HEK293T (cell line): ENCODE measurements at regions not wholly inside any gene's neighbourhood (a gene's known extent, or its start where the extent isn't known, plus 50 kb on each side); places are given as distances from the start of the nearest gene placed in this dataset.

Experiments used
- CTCF ChIA-PET: fragments of 350-600 bp; formaldehyde crosslinking; extraction: SDS; loops from one replicate; lab custom pipeline; 2021; ENCODE audit warnings: antibody characterized with exemption, inconsistent platforms; lab: Yijun Ruan, JAX
- POLR2A ChIA-PET: fragments of 350-600 bp; formaldehyde crosslinking; extraction: SDS; loops from one replicate; lab custom pipeline; 2020; ENCODE audit warnings: antibody characterized with exemption, inconsistent platforms; lab: Yijun Ruan, JAX
- DNase-seq: peaks from one replicate; pipeline ENCODE4 v3.0.0; 2012; ENCODE audit warnings: mixed read lengths; ENCODE audit errors: extremely low spot score
- ARNT ChIP-seq: fragments of 450-650 bp; IDR thresholded peaks from 2 replicates; pipeline ENCODE4 v1.6.1; 2017; ENCODE audit warnings: mild to moderate bottlenecking
- BHLHE40 ChIP-seq: fragments of 450-650 bp; IDR thresholded peaks from 2 replicates; pipeline ENCODE4 v1.6.1; 2016; ENCODE audit warnings: mild to moderate bottlenecking, moderate library complexity, borderline replicate concordance
- CTBP1 ChIP-seq: fragments of 450-650 bp; IDR thresholded peaks from 2 replicates; pipeline ENCODE4 v1.6.1; 2016; ENCODE audit warnings: borderline replicate concordance
- ELF4 ChIP-seq: fragments of 450-650 bp; IDR thresholded peaks from 2 replicates; pipeline ENCODE4 v1.6.1; 2017; ENCODE audit warnings: antibody characterized with exemption
- FOXA1 ChIP-seq: fragments of 450-650 bp; IDR thresholded peaks from 2 replicates; pipeline ENCODE4 v1.6.1; 2016; ENCODE audit warnings: mild to moderate bottlenecking
- FOXK2 ChIP-seq: fragments of 450-650 bp; IDR thresholded peaks from 2 replicates; pipeline ENCODE4 v1.6.1; 2016; ENCODE audit warnings: mild to moderate bottlenecking
- FOXM1 ChIP-seq: fragments of 450-650 bp; IDR thresholded peaks from 2 replicates; pipeline ENCODE4 v1.6.1; 2017; ENCODE audit warnings: mild to moderate bottlenecking, borderline replicate concordance
- HDGF ChIP-seq: fragments of 450-650 bp; IDR thresholded peaks from 2 replicates; pipeline ENCODE4 v1.6.1; 2017; ENCODE audit warnings: antibody characterized with exemption, borderline replicate concordance
- L3MBTL2 ChIP-seq: fragments of 450-650 bp; conservative IDR thresholded peaks from 2 replicates; pipeline ENCODE4 v1.6.1; 2016; ENCODE audit warnings: mild to moderate bottlenecking
- LEF1 ChIP-seq: fragments of 450-650 bp; IDR thresholded peaks from 2 replicates; pipeline ENCODE4 v1.6.1; 2017; ENCODE audit warnings: mild to moderate bottlenecking, borderline replicate concordance
- NFRKB ChIP-seq: fragments of 450-650 bp; IDR thresholded peaks from 2 replicates; pipeline ENCODE4 v1.6.1; 2016; ENCODE audit warnings: mild to moderate bottlenecking, moderate library complexity
- SP1 ChIP-seq: fragments of 450-650 bp; IDR thresholded peaks from 2 replicates; pipeline ENCODE4 v1.6.1; 2017
- SUZ12 ChIP-seq: fragments of 450-650 bp; IDR thresholded peaks from 2 replicates; pipeline ENCODE4 v1.6.1; 2016; ENCODE audit warnings: mild to moderate bottlenecking
- TARDBP ChIP-seq: fragments of 450-650 bp; IDR thresholded peaks from 2 replicates; pipeline ENCODE4 v1.6.1; 2016
- ZNF384 ChIP-seq: fragments of 450-650 bp; IDR thresholded peaks from 2 replicates; pipeline ENCODE4 v1.6.1; 2016
- TF ChIP-seq, protein P1 (sequence below): fragments of 450-650 bp; IDR thresholded peaks from 2 replicates; pipeline ENCODE4 v1.6.1; 2016

DNA sequence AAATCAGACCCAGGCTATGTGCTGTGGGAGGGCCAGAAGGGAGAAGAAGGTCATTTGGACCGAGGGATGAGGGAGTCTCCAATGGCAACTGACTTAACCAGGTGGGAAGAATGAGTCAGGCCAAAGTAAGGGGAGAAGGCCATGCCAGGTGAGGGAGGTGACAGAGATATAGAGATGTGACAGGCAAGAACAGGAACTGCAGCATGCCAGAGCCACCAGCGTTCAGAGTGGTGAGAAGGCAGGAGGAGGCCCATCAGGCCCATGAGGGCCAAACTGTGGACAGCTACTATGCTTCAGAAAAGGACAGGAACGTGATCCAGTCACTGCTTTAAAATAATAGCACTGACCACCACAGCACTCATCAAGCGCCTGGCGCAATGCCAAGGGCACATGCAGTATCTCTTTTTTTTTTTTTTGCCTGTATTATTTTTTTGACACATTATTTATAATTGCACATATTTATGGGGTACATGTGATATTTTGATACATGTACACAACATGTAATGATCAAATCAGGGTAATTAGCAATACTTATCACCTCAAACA lies 154.3 kb upstream of the IGF1R start:
- POLR2A ChIA-PET, result interaction anchor here (0.5 kb wide), 1 partner anchor 578 kb away, joined by 3 read pairs; no protein-coding TSS in a partner anchor
- TF ChIP-seq TARDBP (no peak), ZNF384 (no peak), NFRKB (no peak), BHLHE40 (no peak), SP1 (no peak), LEF1 (no peak), HDGF (no peak), CTBP1 (no peak), ELF4 (no peak), L3MBTL2 (no peak), FOXM1 (no peak), SUZ12 (no peak), ARNT (no peak)
- CTCF ChIA-PET, result no interaction called here
- DNase-seq, result no peak

DNA sequence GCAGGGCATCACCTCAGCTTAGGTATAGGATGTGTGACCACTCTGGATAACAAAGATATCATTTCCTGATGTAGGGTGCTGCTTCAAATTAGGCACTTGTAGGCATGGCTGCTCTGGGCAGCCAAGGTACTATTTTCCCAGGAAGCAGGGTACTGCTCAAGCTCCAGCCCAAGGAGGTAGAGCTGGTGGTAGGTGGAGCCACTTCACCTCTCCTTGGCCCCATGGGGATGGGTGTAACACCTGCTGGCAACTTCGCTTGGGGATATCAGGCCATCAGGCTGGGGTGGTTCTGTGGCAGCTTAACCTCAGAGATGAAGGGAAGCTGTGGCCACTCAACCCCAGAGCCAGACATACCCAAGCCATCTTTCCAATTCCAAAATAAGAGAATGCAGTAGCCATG lies 147.1 kb upstream of the IGF1R start:
- TF ChIP-seq L3MBTL2 (no peak), FOXK2 (no peak), FOXM1 (no peak), NFRKB (no peak), BHLHE40 (no peak), ARNT (no peak), SUZ12 (no peak), ZNF384 (no peak), HDGF (no peak), CTBP1 (no peak), TARDBP (no peak), LEF1 (no peak), SP1 (no peak), ELF4 (no peak), FOXA1 (no peak)
- TF ChIP-seq, protein P1, sequence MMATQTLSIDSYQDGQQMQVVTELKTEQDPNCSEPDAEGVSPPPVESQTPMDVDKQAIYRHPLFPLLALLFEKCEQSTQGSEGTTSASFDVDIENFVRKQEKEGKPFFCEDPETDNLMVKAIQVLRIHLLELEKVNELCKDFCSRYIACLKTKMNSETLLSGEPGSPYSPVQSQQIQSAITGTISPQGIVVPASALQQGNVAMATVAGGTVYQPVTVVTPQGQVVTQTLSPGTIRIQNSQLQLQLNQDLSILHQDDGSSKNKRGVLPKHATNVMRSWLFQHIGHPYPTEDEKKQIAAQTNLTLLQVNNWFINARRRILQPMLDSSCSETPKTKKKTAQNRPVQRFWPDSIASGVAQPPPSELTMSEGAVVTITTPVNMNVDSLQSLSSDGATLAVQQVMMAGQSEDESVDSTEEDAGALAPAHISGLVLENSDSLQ, result no peak
- CTCF ChIA-PET, result interaction anchor here (0.7 kb wide), 1 partner anchor 17 kb away, joined by 3 read pairs; no protein-coding TSS in a partner anchor
- DNase-seq, result no peak
- POLR2A ChIA-PET, result no interaction called here

DNA sequence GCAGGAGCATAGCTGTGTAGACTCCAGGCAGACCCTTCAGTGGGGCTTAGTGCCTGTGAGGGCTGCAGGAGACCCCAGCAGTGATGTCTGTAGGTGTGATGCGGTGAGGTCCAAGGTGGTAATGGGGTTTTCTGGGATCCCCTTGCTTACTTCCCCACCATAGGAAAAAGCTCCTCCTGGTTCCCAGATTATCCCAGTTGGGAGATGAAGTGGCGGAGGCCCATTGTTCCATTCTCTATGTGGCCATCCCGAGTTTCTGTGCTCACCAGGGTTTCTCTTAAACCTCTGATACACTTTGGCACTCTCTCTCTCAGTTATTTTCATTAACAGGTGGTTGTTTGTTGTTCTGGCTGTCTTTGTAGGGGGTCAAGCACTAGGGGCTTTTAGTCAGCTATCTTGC lies 146.7 kb upstream of the IGF1R start:
- ChIA-PET CTCF (no interaction called here), POLR2A (no interaction called here)
- no peak for DNase-seq
- TF ChIP-seq LEF1 (no peak), L3MBTL2 (no peak)

DNA sequence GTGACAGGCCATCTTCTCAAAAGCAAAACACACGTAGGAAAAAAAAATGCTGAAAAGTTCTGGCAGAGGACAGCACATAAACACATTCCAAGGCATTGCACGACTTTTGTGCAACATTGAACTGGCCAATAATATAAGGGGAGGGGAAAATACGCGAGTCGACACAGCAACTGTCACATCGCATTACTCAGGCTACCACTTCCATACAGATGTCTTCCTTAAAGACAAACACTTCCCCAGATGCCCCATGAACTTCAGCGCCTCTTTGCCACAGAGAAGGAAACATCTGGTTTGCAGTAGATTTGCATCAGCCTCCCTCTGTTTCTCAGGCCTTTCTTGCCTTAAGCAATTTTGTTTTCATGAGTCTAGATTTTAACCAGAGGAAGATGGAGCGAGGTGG lies 144.4 kb upstream of the IGF1R start:
- DNase-seq, result no peak
- ChIA-PET POLR2A (no interaction called here), CTCF (no interaction called here)
- TF ChIP-seq FOXA1 (no peak), ARNT (no peak), CTBP1 (no peak), L3MBTL2 (no peak), ZNF384 (no peak), TARDBP (no peak), BHLHE40 (no peak), LEF1 (no peak), HDGF (no peak), SP1 (no peak), SUZ12 (no peak), FOXM1 (no peak), ELF4 (no peak), FOXK2 (no peak)

DNA sequence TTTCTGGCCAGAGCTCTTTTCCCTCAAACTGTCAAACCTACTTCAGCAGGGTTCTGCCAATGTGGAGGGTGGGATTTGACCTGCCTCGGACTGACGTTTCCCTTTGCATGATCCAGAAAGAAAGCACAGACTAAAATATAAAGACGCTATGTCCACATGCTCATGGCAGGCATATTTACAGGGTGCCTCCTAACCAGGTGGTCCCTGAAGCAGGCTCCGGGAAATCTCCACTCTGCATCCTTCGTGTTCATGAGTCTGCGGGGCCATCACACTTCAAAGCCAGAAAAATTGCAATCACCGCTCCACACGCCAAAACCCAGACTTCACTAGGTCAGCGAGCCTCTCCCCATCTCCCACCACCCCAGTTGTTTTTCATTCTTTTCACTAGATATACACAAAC lies 143.3 kb upstream of the IGF1R start:
- CTCF ChIA-PET, result no interaction called here
- no peak for DNase-seq
- POLR2A ChIA-PET, result no interaction called here
- TF ChIP-seq FOXM1, result no peak

DNA sequence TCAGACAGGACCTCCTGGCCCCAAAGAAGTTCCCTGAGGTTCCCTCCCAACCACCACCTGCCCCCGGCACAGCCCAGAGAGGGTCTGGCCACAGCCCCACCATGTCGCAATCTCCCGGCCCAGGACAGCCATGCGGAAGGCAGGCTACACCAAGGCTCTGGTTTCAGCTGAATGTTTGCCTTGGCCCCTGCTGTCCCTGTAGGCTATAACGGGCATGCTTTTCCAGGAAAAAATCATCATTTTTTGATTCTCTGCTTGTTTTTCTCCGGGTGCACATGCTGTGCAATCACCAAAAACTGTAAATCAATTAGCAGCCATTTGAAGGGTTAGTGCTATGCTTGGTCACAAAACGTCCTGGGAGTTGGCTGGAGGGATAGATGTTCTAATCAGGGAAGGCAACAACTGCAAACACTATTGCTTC lies 142.7 kb upstream of the IGF1R start:
- CTCF ChIA-PET, result no interaction called here
- DNase-seq, result no peak
- no peak for TF ChIP-seq LEF1
- no peak for TF ChIP-seq ELF4
- no peak for TF ChIP-seq ARNT
- POLR2A ChIA-PET, result no interaction called here

DNA sequence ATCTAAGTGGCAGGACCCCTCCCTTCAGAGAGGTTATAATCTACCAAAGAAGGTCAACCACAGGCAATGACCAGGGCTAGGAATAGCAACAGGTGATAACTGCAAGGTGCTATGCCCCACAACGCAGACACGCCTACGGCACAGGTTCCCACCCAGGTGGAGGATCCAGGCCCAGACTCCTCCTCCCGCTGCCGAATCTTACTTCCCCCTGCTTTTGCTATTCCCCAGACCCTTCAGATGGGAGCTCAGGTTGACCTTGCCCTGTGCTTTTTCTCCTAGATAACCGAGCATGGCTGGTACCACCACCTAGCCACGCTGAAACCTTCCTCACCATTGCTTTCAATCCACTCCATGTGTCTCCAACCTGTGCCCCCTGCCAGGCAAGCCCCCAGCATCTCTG lies 142.2 kb upstream of the IGF1R start:
- POLR2A ChIA-PET, result no interaction called here
- DNase-seq, result peak; percentile 3
- CTCF ChIA-PET, result no interaction called here
- no peak for TF ChIP-seq L3MBTL2
- TF ChIP-seq HDGF, result no peak
- no peak for TF ChIP-seq ELF4
- TF ChIP-seq CTBP1, result no peak
- no peak for TF ChIP-seq SP1
- TF ChIP-seq BHLHE40, result no peak
- TF ChIP-seq TARDBP, result no peak
- TF ChIP-seq, protein P1, result no peak
- no peak for TF ChIP-seq ARNT
- TF ChIP-seq FOXA1, result no peak
- TF ChIP-seq FOXK2, result no peak
- TF ChIP-seq NFRKB, result no peak
- TF ChIP-seq SUZ12, result no peak
- TF ChIP-seq ZNF384, result no peak
- TF ChIP-seq FOXM1, result no peak
- no peak for TF ChIP-seq LEF1
